ENCODE measurements at regions not wholly inside any gene's neighbourhood (a gene's known extent, or its start where the extent isn't known, plus 50 kb on each side); places are given as distances from the start of the nearest gene placed in this dataset.
"Not testable (repeated sequence)": the region's sequence is repeated elsewhere in the genome, so short reads cannot be mapped to it uniquely, and the experiment has no call there.

DNA sequence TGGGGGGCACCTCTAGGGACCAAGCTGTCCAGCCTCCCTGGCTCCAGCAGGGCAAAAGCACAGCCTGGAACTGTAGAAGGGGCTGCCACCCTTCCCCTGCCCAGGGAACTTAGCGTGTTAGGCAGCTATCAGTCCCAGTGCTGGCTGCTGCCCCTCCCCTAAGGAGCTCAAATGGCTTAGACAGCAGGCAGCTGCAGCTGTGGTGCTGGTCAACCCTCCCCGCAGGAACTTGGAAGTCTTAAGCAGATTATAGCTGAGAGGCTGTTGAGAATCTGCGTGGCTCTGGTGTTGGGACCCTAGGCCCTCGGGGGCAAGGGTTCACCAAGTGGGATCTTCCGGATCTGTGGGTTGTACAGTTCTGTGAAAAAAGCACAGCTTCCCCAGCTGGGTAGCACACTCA lies 536.5 kb upstream of the CDH10 start:
- no peak overlapping the region for H2AFZ ChIP-seq (ENCODE audit: low read length)
- ChIA-PET CTCF (ENCODE audit: unreplicated experiment) (no interaction called here), POLR2A (no interaction called here)
- no peaks in the 10 kb centered on the region for H3K4me1 ChIP-seq (ENCODE audit: insufficient read depth, low read length, poor library complexity, severe bottlenecking)
- intact Hi-C loops (cut with micrococcal nuclease; ENCODE audit: unreplicated experiment): no loop called here
- no peaks in the 10 kb centered on the region for H4K20me1 ChIP-seq (ENCODE audit: insufficient read depth, low read length)
- no peaks in the 10 kb centered on the region for H3K9me2 ChIP-seq (ENCODE audit: insufficient read depth, low read length)
- no peak for DNase-seq (ENCODE audit: low spot score)
- peaks cover 10% of the 10 kb centered on the region; the same call in 1 of the 2 replicates for H3K9me3 ChIP-seq (ENCODE audit: low read length)
- H3K4me3 ChIP-seq (ENCODE audit: low read depth, low read length, poor library complexity, severe bottlenecking): no peak overlapping the region
- H3K4me2 ChIP-seq (ENCODE audit: low read length): no peak overlapping the region
- H3K36me3 ChIP-seq (ENCODE audit: insufficient read depth, low read length): no peaks in the 10 kb centered on the region
- H3K27ac ChIP-seq (ENCODE audit: low read depth, low read length, poor library complexity, severe bottlenecking): no peak overlapping the region
- TF ChIP-seq, protein P1, sequence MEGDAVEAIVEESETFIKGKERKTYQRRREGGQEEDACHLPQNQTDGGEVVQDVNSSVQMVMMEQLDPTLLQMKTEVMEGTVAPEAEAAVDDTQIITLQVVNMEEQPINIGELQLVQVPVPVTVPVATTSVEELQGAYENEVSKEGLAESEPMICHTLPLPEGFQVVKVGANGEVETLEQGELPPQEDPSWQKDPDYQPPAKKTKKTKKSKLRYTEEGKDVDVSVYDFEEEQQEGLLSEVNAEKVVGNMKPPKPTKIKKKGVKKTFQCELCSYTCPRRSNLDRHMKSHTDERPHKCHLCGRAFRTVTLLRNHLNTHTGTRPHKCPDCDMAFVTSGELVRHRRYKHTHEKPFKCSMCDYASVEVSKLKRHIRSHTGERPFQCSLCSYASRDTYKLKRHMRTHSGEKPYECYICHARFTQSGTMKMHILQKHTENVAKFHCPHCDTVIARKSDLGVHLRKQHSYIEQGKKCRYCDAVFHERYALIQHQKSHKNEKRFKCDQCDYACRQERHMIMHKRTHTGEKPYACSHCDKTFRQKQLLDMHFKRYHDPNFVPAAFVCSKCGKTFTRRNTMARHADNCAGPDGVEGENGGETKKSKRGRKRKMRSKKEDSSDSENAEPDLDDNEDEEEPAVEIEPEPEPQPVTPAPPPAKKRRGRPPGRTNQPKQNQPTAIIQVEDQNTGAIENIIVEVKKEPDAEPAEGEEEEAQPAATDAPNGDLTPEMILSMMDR (conservative IDR thresholded peaks at IDR 0.05; ENCODE audit: low read length): no peak
- no peak for TF ChIP-seq EZH2phosphoT487 (IDR thresholded peaks at IDR 0.05; ENCODE audit: borderline replicate concordance, low read depth, low read length)
- no peaks in the 10 kb centered on the region for H3K79me2 ChIP-seq (ENCODE audit: insufficient read depth, low read depth, low read length)
- no TSS peak for BruUV-seq (replicated peaks)

DNA sequence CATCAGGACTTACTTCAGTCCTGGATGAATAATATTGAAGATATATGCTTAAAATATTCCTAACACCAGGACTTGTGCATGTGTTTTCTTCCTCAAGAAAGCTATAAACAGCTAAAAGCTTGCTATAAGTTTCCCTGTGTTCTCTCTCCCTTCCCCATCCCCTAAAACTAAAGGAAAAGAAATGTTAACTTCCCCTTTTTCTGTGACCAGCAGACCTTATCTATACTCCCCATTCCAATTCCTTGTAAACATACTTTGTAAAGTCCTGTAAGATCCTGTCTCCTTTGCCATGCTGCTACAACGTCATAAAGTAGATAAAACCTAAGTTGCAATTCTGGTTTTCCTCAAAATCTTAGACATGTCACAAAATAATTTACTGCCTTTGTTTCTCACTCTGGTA lies 517.8 kb upstream of the CDH10 start:
- H3K9me3 ChIP-seq (ENCODE audit: low read length); DNase-seq (ENCODE audit: low spot score); H3K79me2 ChIP-seq (ENCODE audit: insufficient read depth, low read depth, low read length); H3K4me2 ChIP-seq (ENCODE audit: low read length); intact Hi-C loops (cut with micrococcal nuclease; ENCODE audit: unreplicated experiment); H3K4me3 ChIP-seq (ENCODE audit: low read depth, low read length, poor library complexity, severe bottlenecking); H2AFZ ChIP-seq (ENCODE audit: low read length); H3K4me1 ChIP-seq (ENCODE audit: insufficient read depth, low read length, poor library complexity, severe bottlenecking); H4K20me1 ChIP-seq (ENCODE audit: insufficient read depth, low read length); H3K9me2 ChIP-seq (ENCODE audit: insufficient read depth, low read length); POLR2A ChIA-PET; H3K27ac ChIP-seq (ENCODE audit: low read depth, low read length, poor library complexity, severe bottlenecking); BruUV-seq (replicated peaks); H3K36me3 ChIP-seq (ENCODE audit: insufficient read depth, low read length); CTCF ChIA-PET (ENCODE audit: unreplicated experiment): not testable (repeated sequence)

DNA sequence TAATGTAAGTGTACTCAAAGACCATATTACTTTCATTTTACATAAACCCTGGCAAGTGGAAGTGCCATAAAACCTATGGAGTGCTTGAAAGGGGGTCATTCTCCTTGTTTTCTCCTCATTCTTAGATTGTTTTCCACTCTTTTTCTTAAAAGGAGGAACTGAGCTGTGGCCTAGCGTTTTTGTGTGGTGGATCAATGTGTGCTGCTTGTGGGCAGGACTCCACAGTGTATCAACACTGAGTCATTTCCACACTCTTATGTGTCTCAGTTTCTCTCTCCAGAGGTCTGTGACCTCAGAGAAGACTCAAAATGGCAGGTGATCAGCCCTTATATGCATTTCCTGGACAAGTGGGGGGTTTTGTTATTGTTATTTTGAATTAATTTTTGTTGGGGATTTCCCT lies 516.1 kb upstream of the CDH10 start:
- intact Hi-C loops (cut with micrococcal nuclease; ENCODE audit: unreplicated experiment): no loop called here
- POLR2A ChIA-PET: interaction anchor here (1.0 kb wide), 1 partner anchor 10 kb away, joined by 3 read pairs; no protein-coding TSS in a partner anchor
- no peaks in the 10 kb centered on the region for H3K4me1 ChIP-seq (ENCODE audit: insufficient read depth, low read length, poor library complexity, severe bottlenecking)
- H2AFZ ChIP-seq (ENCODE audit: low read length): no peak overlapping the region
- no peak overlapping the region for H3K4me3 ChIP-seq (ENCODE audit: low read depth, low read length, poor library complexity, severe bottlenecking)
- H4K20me1 ChIP-seq (ENCODE audit: insufficient read depth, low read length): no peaks in the 10 kb centered on the region
- CTCF ChIA-PET (ENCODE audit: unreplicated experiment): no interaction called here
- H3K27ac ChIP-seq (ENCODE audit: low read depth, low read length, poor library complexity, severe bottlenecking): no peak overlapping the region
- no TSS peak for BruUV-seq (replicated peaks)
- no peaks in the 10 kb centered on the region for H3K36me3 ChIP-seq (ENCODE audit: insufficient read depth, low read length)
- DNase-seq (ENCODE audit: low spot score): no peak
- H3K9me2 ChIP-seq (ENCODE audit: insufficient read depth, low read length): no peaks in the 10 kb centered on the region
- TF ChIP-seq EZH2phosphoT487 (IDR thresholded peaks at IDR 0.05; ENCODE audit: borderline replicate concordance, low read depth, low read length): no peak
- TF ChIP-seq, protein P1 (conservative IDR thresholded peaks at IDR 0.05; ENCODE audit: low read length): no peak
- H3K79me2 ChIP-seq (ENCODE audit: insufficient read depth, low read depth, low read length): no peaks in the 10 kb centered on the region
- no peak overlapping the region for H3K4me2 ChIP-seq (ENCODE audit: low read length)
- H3K9me3 ChIP-seq (ENCODE audit: low read length): no peaks in the 10 kb centered on the region

All from OCI-LY7 (cell line).